T-helper 2 cell treated with Interferon-gamma antibody and Interleukin-4, amounts not matched to agents 5 μg/mL and 100 μg/mL, for 36 hours (primary cell): ENCODE measurements at regions not wholly inside any gene's neighbourhood (a gene's known extent, or its start where the extent isn't known, plus 50 kb on each side); places are given as distances from the start of the nearest gene placed in this dataset.
"Not testable (repeated sequence)": the region's sequence is repeated elsewhere in the genome, so short reads cannot be mapped to it uniquely, and the experiment has no call there.

Source experiments
- DNase-seq: peaks from one replicate; pipeline ENCODE4 v3.0.0; 2021; ENCODE audit warnings: low spot score
- H3K27ac Mint-ChIP-seq: one replicate; pipeline ENCODE4 v1.8.0; 2021; ENCODE audit warnings: mild to moderate bottlenecking, mixed read lengths
- H3K27me3 Mint-ChIP-seq: one replicate; pipeline ENCODE4 v1.8.0; 2021; ENCODE audit warnings: low read depth, mixed read lengths
- H3K36me3 Mint-ChIP-seq: one replicate; pipeline ENCODE4 v1.8.0; 2021; ENCODE audit warnings: low read depth, mixed read lengths
- H3K4me1 Mint-ChIP-seq: one replicate; pipeline ENCODE4 v1.8.0; 2021; ENCODE audit warnings: low read depth, mixed read lengths
- H3K4me3 Mint-ChIP-seq: one replicate; pipeline ENCODE4 v1.8.0; 2022; ENCODE audit warnings: mild to moderate bottlenecking, moderate library complexity, mixed read lengths
- H3K9me3 Mint-ChIP-seq: one replicate; pipeline ENCODE4 v1.8.0; 2021; ENCODE audit warnings: mixed read lengths

- no peaks in the 10 kb centered on the region for H3K27me3 Mint-ChIP-seq
- peaks cover 4% of the 10 kb centered on the region for H3K9me3 Mint-ChIP-seq
- H3K4me3 Mint-ChIP-seq, result no peak overlapping the region
- no peak overlapping the region for H3K27ac Mint-ChIP-seq
- H3K36me3 Mint-ChIP-seq, result no peaks in the 10 kb centered on the region
- no peak for DNase-seq
- no peaks in the 10 kb centered on the region for H3K4me1 Mint-ChIP-seq
Measured at GRCh38 chr1:101566883-101567538, 330.2 kb downstream of the S1PR1 start.

DNA sequence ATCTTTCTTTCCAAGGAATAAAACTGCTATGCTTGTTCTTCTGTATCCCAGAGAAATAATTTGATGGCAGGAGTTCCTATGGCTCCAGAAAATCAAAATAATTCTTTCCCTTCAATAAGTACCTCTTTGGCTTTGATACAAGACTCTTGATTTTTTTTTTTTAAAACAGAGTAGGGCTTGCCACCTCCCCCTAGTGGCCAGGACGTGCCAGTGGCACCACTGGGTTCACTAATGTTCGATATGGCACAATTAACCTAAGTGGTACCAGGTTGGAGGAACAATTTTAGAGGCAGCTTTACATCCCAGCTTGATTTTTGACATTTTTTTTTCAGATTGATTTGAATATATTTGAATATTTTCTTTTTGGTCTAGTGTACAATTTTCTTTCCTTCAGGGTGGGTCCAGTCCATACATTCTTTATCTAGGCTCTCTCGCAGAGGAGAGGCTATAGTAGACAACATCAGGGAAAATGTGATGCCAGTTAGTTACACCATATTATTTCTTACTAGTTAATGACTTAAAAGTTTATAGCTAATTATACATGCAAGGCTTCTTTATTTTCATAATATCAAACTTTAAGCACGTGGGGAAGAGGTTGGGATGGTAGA, 330.9 kb downstream of the S1PR1 start:
- Mint-ChIP-seq H3K36me3 (no peaks in the 10 kb centered on the region), H3K4me3 (no peak overlapping the region)

DNA sequence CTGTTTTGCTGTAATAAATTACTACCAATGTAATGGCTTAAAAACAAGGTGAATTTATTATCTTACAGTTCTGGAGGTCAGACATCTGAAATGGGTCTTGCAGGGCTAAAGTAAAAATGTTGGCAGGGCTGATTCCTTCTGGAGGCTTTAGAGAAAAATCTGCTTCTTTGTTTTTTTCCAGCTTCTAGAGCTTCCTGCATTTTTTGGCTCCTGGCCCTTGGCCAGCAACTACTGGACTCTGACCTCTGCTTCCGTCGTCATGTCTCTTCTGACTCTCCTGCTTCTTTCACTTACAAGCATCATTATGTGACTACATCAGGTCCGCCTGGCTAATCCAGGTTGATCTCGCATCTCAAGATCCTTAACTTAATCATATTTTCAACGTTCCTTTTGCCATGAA, 350.9 kb downstream of the S1PR1 start:
- no peaks in the 10 kb centered on the region for H3K36me3 Mint-ChIP-seq
- no peak overlapping the region for H3K4me3 Mint-ChIP-seq
- H3K27me3 Mint-ChIP-seq, result peaks cover 8% of the 10 kb centered on the region
- H3K9me3 Mint-ChIP-seq, result no peaks in the 10 kb centered on the region
- H3K27ac Mint-ChIP-seq, result no peak overlapping the region
- no peak for DNase-seq
- no peaks in the 10 kb centered on the region for H3K4me1 Mint-ChIP-seq

More for the DNA sequence above, 330.9 kb downstream of the S1PR1 start:
- H3K4me1 Mint-ChIP-seq, result no peaks in the 10 kb centered on the region
- no peaks in the 10 kb centered on the region for H3K27me3 Mint-ChIP-seq
- H3K27ac Mint-ChIP-seq, result no peak overlapping the region
- peak; percentile 6 for DNase-seq
- H3K9me3 Mint-ChIP-seq, result peaks cover 4% of the 10 kb centered on the region

- H3K27me3 Mint-ChIP-seq, result peaks cover 4% of the 10 kb centered on the region
- H3K9me3 Mint-ChIP-seq, result no peaks in the 10 kb centered on the region
- H3K27ac Mint-ChIP-seq, result no peak overlapping the region
- DNase-seq, result no peak
- H3K4me1 Mint-ChIP-seq, result no peaks in the 10 kb centered on the region
- no peak overlapping the region for H3K4me3 Mint-ChIP-seq
- no peaks in the 10 kb centered on the region for H3K36me3 Mint-ChIP-seq
Measured at GRCh38 chr1:101588677-101589076, 351.9 kb downstream of the S1PR1 start.

DNA sequence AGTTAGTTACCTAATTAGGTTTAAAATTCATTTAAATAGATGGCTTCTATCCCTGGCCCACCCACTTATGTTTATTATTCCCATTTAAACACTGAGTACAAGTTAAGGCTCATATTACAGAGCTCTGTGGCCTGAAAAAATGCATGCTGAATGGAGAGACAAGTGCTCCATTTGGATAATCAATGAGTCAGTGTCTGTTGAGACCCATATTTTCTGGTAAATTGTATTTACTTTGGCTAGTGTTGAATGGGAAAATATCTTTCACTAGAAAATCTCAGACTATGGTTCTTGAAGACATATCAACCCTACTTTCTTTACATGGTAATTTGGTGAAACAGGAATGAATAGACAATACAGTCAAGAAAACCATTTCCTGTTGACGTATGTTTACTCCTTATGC, 356.0 kb downstream of the S1PR1 start:
- Mint-ChIP-seq H3K36me3 (no peaks in the 10 kb centered on the region), H3K4me3 (no peak overlapping the region), H3K27ac (no peak overlapping the region), H3K9me3 (no peaks in the 10 kb centered on the region), H3K27me3 (no peaks in the 10 kb centered on the region), H3K4me1 (no peaks in the 10 kb centered on the region)
- no peak for DNase-seq

GRCh38 chr1:101595881-101596374, 359.1 kb downstream of the S1PR1 start:
- Mint-ChIP-seq H3K27ac (no peak overlapping the region), H3K27me3 (no peaks in the 10 kb centered on the region), H3K4me1 (no peaks in the 10 kb centered on the region), H3K9me3 (no peaks in the 10 kb centered on the region), H3K4me3 (no peak overlapping the region), H3K36me3 (no peaks in the 10 kb centered on the region)
- DNase-seq, result no peak

DNA sequence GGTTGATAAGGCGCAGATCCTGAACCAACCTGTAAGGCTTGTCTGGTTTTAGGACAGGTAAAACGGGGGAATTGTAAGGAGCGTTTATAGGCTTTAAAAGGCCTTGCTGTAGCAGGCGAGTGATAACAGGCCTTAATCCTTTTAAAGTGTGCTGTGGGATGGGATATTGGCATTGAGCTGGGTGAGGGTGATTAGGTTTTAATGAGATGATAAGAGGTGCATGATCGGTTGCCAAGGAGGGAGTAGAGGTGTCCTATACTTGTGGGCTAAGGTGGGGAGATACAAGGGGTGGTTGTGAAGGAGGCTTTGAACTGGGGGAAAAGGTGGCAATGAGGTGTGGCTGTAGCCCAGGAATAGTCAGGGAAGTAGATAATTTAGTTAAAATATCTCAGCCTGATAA, 363.8 kb downstream of the S1PR1 start:
- H3K36me3 Mint-ChIP-seq, H3K27me3 Mint-ChIP-seq, DNase-seq, H3K4me3 Mint-ChIP-seq, H3K27ac Mint-ChIP-seq, H3K9me3 Mint-ChIP-seq, H3K4me1 Mint-ChIP-seq: not testable (repeated sequence)

DNA sequence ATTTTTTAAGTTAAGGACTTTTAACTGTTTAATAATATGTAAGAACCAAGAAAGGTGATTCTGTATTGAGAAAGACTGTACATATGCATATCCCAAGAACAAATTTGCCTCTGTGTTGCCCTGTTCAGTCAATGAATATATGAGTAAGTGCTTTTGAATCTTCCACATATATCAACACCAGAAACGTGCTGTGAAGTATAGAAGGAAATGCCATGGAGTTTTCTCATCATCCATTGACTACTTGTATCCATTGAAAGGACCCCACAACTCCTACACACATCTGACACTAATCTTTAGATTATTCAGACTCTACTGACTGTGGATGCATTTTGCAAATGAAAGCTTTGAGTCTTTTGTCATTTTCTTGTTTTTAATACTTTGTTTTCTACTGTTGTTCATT, 366.9 kb downstream of the S1PR1 start:
- no peaks in the 10 kb centered on the region for H3K36me3 Mint-ChIP-seq
- no peak overlapping the region for H3K4me3 Mint-ChIP-seq
- H3K9me3 Mint-ChIP-seq, result no peaks in the 10 kb centered on the region
- H3K4me1 Mint-ChIP-seq, result no peaks in the 10 kb centered on the region
- no peak overlapping the region for H3K27ac Mint-ChIP-seq
- H3K27me3 Mint-ChIP-seq, result no peaks in the 10 kb centered on the region
- DNase-seq, result no peak

DNA sequence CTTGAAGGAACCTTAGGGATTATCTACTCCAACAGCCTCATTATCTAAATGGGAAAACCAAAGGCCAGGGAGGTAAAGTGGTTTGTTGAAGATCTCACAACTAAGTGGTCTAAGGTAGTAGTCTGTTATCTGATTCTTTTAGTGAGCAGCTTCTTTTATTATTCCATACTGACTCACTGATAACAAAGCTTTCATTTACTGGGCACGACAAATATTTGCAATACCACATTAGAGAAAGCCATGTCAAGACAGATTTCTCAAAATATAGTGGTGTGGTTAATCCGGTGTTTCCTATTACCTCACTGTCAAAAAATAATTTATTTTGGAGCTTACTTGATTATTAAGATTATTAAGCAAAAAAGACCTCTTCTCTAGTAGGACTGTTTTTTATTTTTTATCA, 369.1 kb downstream of the S1PR1 start:
- H3K4me3 Mint-ChIP-seq, result no peak overlapping the region
- peaks cover 7% of the 10 kb centered on the region for H3K9me3 Mint-ChIP-seq
- no peak for DNase-seq
- H3K36me3 Mint-ChIP-seq, result no peaks in the 10 kb centered on the region
- no peak overlapping the region for H3K27ac Mint-ChIP-seq
- no peaks in the 10 kb centered on the region for H3K27me3 Mint-ChIP-seq
- no peaks in the 10 kb centered on the region for H3K4me1 Mint-ChIP-seq

GRCh38 chr1:101613546-101613945, 376.7 kb downstream of the S1PR1 start:
- Mint-ChIP-seq H3K4me3 (no peak overlapping the region), H3K27me3 (peaks cover 3% of the 10 kb centered on the region), H3K36me3 (no peaks in the 10 kb centered on the region), H3K4me1 (no peaks in the 10 kb centered on the region), H3K9me3 (peaks cover 7% of the 10 kb centered on the region), H3K27ac (no peak overlapping the region)
- no peak for DNase-seq

DNA sequence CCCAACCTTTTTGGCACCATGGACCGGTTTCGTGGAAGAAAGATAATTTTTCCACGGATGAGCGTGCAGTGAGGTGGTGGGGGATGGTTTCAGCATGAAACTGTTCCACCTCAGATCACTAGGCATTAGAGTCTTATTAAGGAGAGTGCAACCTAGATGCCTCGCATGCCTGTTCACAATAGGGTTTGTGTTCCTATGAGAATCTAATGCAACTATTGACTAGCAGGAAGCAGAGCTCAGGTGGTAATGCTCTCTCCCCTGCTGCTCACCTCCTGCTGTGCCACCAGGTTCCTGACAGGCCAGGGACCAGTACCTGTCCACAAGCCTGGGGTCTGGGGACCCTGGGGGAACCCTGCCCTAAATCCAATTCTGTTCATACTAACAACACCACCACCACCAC, 377.8 kb downstream of the OLFM3 start:
- Mint-ChIP-seq H3K27ac (no peak overlapping the region), H3K9me3 (no peaks in the 10 kb centered on the region), H3K4me1 (no peaks in the 10 kb centered on the region), H3K36me3 (no peaks in the 10 kb centered on the region), H3K4me3 (no peak overlapping the region), H3K27me3 (no peaks in the 10 kb centered on the region)
- no peak for DNase-seq

DNA sequence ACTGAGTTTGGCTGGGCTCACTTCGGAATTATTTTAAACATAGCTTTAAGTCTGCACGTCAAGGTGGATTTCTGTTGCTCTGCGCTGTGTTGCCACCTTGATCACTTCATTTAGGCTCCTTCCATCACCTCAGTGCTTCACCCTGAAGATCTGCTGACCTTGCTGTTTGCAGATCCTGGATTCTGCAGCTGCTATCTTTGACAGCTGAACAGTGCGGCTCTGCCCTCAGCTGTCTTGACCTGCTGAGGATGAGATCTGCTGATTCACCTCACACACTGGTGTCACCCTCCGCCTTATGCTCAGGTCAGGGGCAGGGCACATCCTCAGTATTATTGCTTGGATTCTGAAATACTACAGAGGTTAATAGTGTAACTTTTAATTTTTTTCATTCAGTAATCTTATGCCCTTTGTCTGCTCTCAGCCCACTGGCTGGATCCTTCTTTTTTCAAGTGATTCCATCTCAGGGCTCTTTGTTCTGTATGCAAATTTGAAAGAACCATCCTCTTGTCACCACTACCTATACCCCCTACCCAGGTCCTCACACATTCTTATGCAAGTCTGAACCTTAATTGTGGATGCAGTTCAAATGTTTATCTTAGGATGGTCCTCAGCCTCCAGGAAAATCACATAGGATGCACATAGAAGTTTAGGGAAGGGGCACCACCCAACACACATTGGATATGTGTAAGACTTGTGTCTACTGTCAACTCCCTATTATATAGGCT, 364.0 kb downstream of the OLFM3 start:
- Mint-ChIP-seq H3K4me3 (no peak overlapping the region), H3K27ac (no peak overlapping the region), H3K27me3 (no peaks in the 10 kb centered on the region), H3K4me1 (no peaks in the 10 kb centered on the region), H3K36me3 (no peaks in the 10 kb centered on the region), H3K9me3 (no peaks in the 10 kb centered on the region)
- no peak for DNase-seq

DNA sequence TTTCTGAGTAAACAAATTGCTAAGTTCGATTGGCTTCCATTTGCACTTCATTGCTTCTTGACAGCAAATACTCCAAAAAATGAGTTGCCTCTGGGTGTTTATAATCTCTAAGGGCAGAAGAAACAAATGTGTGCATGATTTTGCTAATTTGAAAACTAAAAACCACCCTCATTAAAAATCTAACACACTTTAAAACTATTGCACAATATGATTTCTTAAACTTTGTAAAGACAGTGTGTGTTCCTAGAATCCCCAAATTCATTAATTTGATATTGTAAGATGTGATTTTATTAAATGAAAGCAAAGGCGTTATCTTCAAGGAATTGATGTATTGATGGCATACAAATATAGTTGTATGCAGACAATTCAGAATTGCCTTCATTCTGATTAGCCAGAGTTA, 350.9 kb downstream of the OLFM3 start:
- Mint-ChIP-seq H3K9me3 (no peaks in the 10 kb centered on the region), H3K36me3 (no peaks in the 10 kb centered on the region), H3K4me1 (no peaks in the 10 kb centered on the region), H3K4me3 (no peak overlapping the region), H3K27ac (no peak overlapping the region), H3K27me3 (no peaks in the 10 kb centered on the region)
- no peak for DNase-seq

GRCh38 chr1:101652484-101652883, 344.2 kb downstream of the OLFM3 start:
- no peak overlapping the region for H3K4me3 Mint-ChIP-seq
- no peak overlapping the region for H3K27ac Mint-ChIP-seq
- peaks cover 6% of the 10 kb centered on the region for H3K9me3 Mint-ChIP-seq
- no peaks in the 10 kb centered on the region for H3K36me3 Mint-ChIP-seq
- DNase-seq, result no peak
- no peaks in the 10 kb centered on the region for H3K4me1 Mint-ChIP-seq
- no peaks in the 10 kb centered on the region for H3K27me3 Mint-ChIP-seq
